ENCODE measurements at regions not wholly inside any gene's neighbourhood (a gene's known extent, or its start where the extent isn't known, plus 50 kb on each side); places are given as distances from the start of the nearest gene placed in this dataset.

DNA sequence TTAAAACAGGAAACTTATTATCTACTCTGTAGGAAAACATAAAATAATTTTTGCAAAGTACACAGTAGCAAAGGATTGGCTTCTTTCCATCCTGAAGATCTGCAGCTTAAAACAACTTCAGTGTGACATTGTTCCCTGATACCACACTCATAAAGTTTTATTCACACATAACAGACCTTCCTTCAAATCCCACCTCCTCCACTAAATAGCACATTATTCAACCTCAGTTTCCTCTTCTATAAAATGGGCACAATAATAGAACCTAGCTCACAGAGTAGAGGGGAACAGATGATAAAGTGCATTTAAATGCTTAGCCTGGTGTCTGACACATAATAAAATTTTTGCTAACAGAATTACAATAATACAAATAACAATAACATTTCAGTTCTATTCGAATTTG is 250.4 kb upstream of the RBBP8 start:
- DNase-seq: no peak
- Histone ChIP-seq H3K4me3 (ENCODE audit: low read length) (no peak overlapping the region), H3K9me3 (replicated peaks; ENCODE audit: insufficient read depth, low read length) (no peaks in the 10 kb centered on the region), H3K4me2 (ENCODE audit: low read depth, low read length) (no peak overlapping the region), H3K9ac (ENCODE audit: low read length) (no peak overlapping the region), H4K20me1 (ENCODE audit: insufficient read depth, low read length) (no peaks in the 10 kb centered on the region), H2AFZ (ENCODE audit: low read length) (no peak overlapping the region), H3K9me2 (replicated peaks; ENCODE audit: insufficient read depth, low read length) (no peaks in the 10 kb centered on the region), H3K79me2 (ENCODE audit: low read length) (no peaks in the 10 kb centered on the region), H3K27me3 (replicated peaks; ENCODE audit: insufficient read depth, low read length) (no peaks in the 10 kb centered on the region), H3K36me3 (replicated peaks; ENCODE audit: insufficient read depth, low read length) (no peaks in the 10 kb centered on the region), H3K27ac (ENCODE audit: low read length) (no peak overlapping the region), H3F3A (ENCODE audit: insufficient read depth, low read length) (no peaks in the 10 kb centered on the region), H3K4me1 (ENCODE audit: low read length) (no peaks in the 10 kb centered on the region)
- TF ChIP-seq CTCF (IDR thresholded peaks at IDR 0.05; ENCODE audit: low read length): no peak

- Histone ChIP-seq H2AFZ (ENCODE audit: low read length) (no peak overlapping the region), H3K4me2 (ENCODE audit: low read depth, low read length) (no peak overlapping the region), H3K27me3 (replicated peaks; ENCODE audit: insufficient read depth, low read length) (no peaks in the 10 kb centered on the region), H3K4me3 (ENCODE audit: low read length) (no peak overlapping the region), H3F3A (ENCODE audit: insufficient read depth, low read length) (no peaks in the 10 kb centered on the region), H3K9me2 (replicated peaks; ENCODE audit: insufficient read depth, low read length) (no peaks in the 10 kb centered on the region), H3K36me3 (replicated peaks; ENCODE audit: insufficient read depth, low read length) (no peaks in the 10 kb centered on the region), H3K79me2 (ENCODE audit: low read length) (no peaks in the 10 kb centered on the region), H3K9me3 (replicated peaks; ENCODE audit: insufficient read depth, low read length) (no peaks in the 10 kb centered on the region), H3K9ac (ENCODE audit: low read length) (no peak overlapping the region), H3K4me1 (ENCODE audit: low read length) (no peaks in the 10 kb centered on the region), H4K20me1 (ENCODE audit: insufficient read depth, low read length) (no peaks in the 10 kb centered on the region), H3K27ac (ENCODE audit: low read length) (no peak overlapping the region)
- TF ChIP-seq EZH2phosphoT487 (IDR thresholded peaks at IDR 0.05; ENCODE audit: low read length) (no peak), CTCF (IDR thresholded peaks at IDR 0.05; ENCODE audit: low read length) (no peak), EZH2 (optimal IDR thresholded peaks at IDR 0.05; ENCODE audit: low read depth, low read length) (no peak)
- no peak for DNase-seq
Measured at GRCh38 chr18:22683196-22683676, 249.9 kb upstream of the RBBP8 start.

- Histone ChIP-seq H4K20me1 (ENCODE audit: insufficient read depth, low read length) (no peaks in the 10 kb centered on the region), H3F3A (ENCODE audit: insufficient read depth, low read length) (no peaks in the 10 kb centered on the region), H3K79me2 (ENCODE audit: low read length) (no peaks in the 10 kb centered on the region), H3K4me3 (ENCODE audit: low read length) (no peak overlapping the region), H3K27ac (ENCODE audit: low read length) (no peak overlapping the region), H3K4me1 (ENCODE audit: low read length) (no peaks in the 10 kb centered on the region), H3K9me2 (replicated peaks; ENCODE audit: insufficient read depth, low read length) (no peaks in the 10 kb centered on the region), H3K27me3 (replicated peaks; ENCODE audit: insufficient read depth, low read length) (no peaks in the 10 kb centered on the region), H3K4me2 (ENCODE audit: low read depth, low read length) (no peak overlapping the region), H2AFZ (ENCODE audit: low read length) (no peak overlapping the region), H3K9ac (ENCODE audit: low read length) (no peak overlapping the region), H3K9me3 (replicated peaks; ENCODE audit: insufficient read depth, low read length) (no peaks in the 10 kb centered on the region), H3K36me3 (replicated peaks; ENCODE audit: insufficient read depth, low read length) (no peaks in the 10 kb centered on the region)
- DNase-seq: no peak
- no peak for TF ChIP-seq CTCF (IDR thresholded peaks at IDR 0.05; ENCODE audit: low read length)
- no peak for TF ChIP-seq EZH2phosphoT487 (IDR thresholded peaks at IDR 0.05; ENCODE audit: low read length)
Measured at GRCh38 chr18:22683786-22684185, 249.3 kb upstream of the RBBP8 start.

Measured in MM.1S (cell line).